ENCODE measurements at regions not wholly inside any gene's neighbourhood (a gene's known extent, or its start where the extent isn't known, plus 50 kb on each side); places are given as distances from the start of the nearest gene placed in this dataset.

GRCh38 chr11:21894492-21894891 is 298.4 kb upstream of the ANO5 start:
- no peaks in the 10 kb centered on the region for H3K27me3 ChIP-seq (ENCODE audit: control insufficient read depth in 3 of 3, insufficient read depth in 3 of 3, low read length in 2 of 3)
- H3K4me3 ChIP-seq = no peak overlapping the region
- H3K9me3 ChIP-seq (ENCODE audit: control insufficient read depth in 4 of 4, insufficient read depth in 3 of 4, low read length in 3 of 4) = no peaks in the 10 kb centered on the region
- TF ChIP-seq, protein P1, sequence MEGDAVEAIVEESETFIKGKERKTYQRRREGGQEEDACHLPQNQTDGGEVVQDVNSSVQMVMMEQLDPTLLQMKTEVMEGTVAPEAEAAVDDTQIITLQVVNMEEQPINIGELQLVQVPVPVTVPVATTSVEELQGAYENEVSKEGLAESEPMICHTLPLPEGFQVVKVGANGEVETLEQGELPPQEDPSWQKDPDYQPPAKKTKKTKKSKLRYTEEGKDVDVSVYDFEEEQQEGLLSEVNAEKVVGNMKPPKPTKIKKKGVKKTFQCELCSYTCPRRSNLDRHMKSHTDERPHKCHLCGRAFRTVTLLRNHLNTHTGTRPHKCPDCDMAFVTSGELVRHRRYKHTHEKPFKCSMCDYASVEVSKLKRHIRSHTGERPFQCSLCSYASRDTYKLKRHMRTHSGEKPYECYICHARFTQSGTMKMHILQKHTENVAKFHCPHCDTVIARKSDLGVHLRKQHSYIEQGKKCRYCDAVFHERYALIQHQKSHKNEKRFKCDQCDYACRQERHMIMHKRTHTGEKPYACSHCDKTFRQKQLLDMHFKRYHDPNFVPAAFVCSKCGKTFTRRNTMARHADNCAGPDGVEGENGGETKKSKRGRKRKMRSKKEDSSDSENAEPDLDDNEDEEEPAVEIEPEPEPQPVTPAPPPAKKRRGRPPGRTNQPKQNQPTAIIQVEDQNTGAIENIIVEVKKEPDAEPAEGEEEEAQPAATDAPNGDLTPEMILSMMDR (IDR thresholded peaks at IDR 0.05; ENCODE audit: control extremely low read depth, extremely low read depth) = no peak
- WGBS, 2 donors = 90 to 93% methylated on average over 4 of the region's 4 CpGs
- peaks cover 0 to 7% (median 0%) of the 10 kb centered on the region in 5 donors for H3K4me1 ChIP-seq (ENCODE audit: control insufficient read depth in 5 of 5, insufficient read depth in 5 of 5, low read length in 5 of 5)
- H3K36me3 ChIP-seq (ENCODE audit: control insufficient read depth in 4 of 4, insufficient read depth in 4 of 4, low read length in 4 of 4) = no peaks in the 10 kb centered on the region
- ATAC-seq (ENCODE audit: insufficient read depth, low FRiP score) (no peak), DNase-seq (no peak)
- H3K9ac ChIP-seq (ENCODE audit: insufficient read depth in 1 of 2, low read length in 2 of 2) = no peak overlapping the region
- no peak overlapping the region for H3K27ac ChIP-seq (ENCODE audit: low read depth in 1 of 2, low read length in 1 of 2)

GRCh38 chr11:21895686-21896085 is 297.2 kb upstream of the ANO5 start:
- H3K9me3 ChIP-seq (ENCODE audit: control insufficient read depth in 4 of 4, insufficient read depth in 3 of 4, low read length in 3 of 4) = no peaks in the 10 kb centered on the region
- TF ChIP-seq, protein P1 (IDR thresholded peaks at IDR 0.05; ENCODE audit: control extremely low read depth, extremely low read depth) = no peak
- DNase-seq (no peak), ATAC-seq (ENCODE audit: insufficient read depth, low FRiP score) (no peak)
- peaks cover 0 to 7% (median 0%) of the 10 kb centered on the region in 5 donors for H3K4me1 ChIP-seq (ENCODE audit: control insufficient read depth in 5 of 5, insufficient read depth in 5 of 5, low read length in 5 of 5)
- no peaks in the 10 kb centered on the region for H3K36me3 ChIP-seq (ENCODE audit: control insufficient read depth in 4 of 4, insufficient read depth in 4 of 4, low read length in 4 of 4)
- H3K4me3 ChIP-seq = no peak overlapping the region
- H3K27me3 ChIP-seq (ENCODE audit: control insufficient read depth in 3 of 3, insufficient read depth in 3 of 3, low read length in 2 of 3) = no peaks in the 10 kb centered on the region
- no peak overlapping the region for H3K27ac ChIP-seq (ENCODE audit: low read depth in 1 of 2, low read length in 1 of 2)
- no peak overlapping the region for H3K9ac ChIP-seq (ENCODE audit: insufficient read depth in 1 of 2, low read length in 2 of 2)

DNA sequence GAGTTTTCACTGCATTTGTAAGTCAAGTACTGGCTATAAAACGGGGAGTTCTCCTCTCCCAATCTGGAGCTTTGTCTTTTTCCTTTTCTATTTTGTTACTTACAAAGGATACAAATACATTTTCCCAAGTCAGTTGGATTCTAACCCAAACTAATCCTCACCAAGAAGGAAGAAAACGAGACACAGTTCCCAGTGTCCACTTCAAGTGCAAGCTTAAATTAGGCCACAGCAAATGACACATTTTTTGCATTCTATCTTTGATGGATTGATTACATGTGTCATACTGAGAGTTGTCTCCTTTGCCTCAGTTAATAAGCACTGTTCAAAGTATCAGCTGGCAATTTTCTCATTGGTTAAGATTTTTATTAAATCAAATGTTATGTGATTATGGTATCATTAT is 296.7 kb upstream of the ANO5 start:
- 69 to 76% methylated on average over 2 of the region's 2 CpGs for WGBS, 2 donors

More for the DNA sequence above, 296.7 kb upstream of the ANO5 start:
- Histone ChIP-seq H3K27ac (ENCODE audit: low read depth in 1 of 2, low read length in 1 of 2) (no peak overlapping the region), H3K9me3 (ENCODE audit: control insufficient read depth in 4 of 4, insufficient read depth in 3 of 4, low read length in 3 of 4) (no peaks in the 10 kb centered on the region), H3K27me3 (ENCODE audit: control insufficient read depth in 3 of 3, insufficient read depth in 3 of 3, low read length in 2 of 3) (no peaks in the 10 kb centered on the region), H3K4me1 (ENCODE audit: control insufficient read depth in 5 of 5, insufficient read depth in 5 of 5, low read length in 5 of 5) (peaks cover 0 to 7% (median 0%) of the 10 kb centered on the region in 5 donors), H3K36me3 (ENCODE audit: control insufficient read depth in 4 of 4, insufficient read depth in 4 of 4, low read length in 4 of 4) (no peaks in the 10 kb centered on the region), H3K9ac (ENCODE audit: insufficient read depth in 1 of 2, low read length in 2 of 2) (no peak overlapping the region), H3K4me3 (no peak overlapping the region)
- ATAC-seq (ENCODE audit: insufficient read depth, low FRiP score) (no peak), DNase-seq (no peak)
- TF ChIP-seq, protein P1 (IDR thresholded peaks at IDR 0.05; ENCODE audit: control extremely low read depth, extremely low read depth) = no peak
